CD4-positive, alpha-beta T cell (primary cell): ENCODE measurements at regions not wholly inside any gene's neighbourhood (a gene's known extent, or its start where the extent isn't known, plus 50 kb on each side); places are given as distances from the start of the nearest gene placed in this dataset.

Experiments
- ATAC-seq: fragments of 200-7000 bp; cut with Tn5 transposase; one replicate; pipeline ENCODE4 v1.10.0; 2022; ENCODE audit warnings: mild to moderate bottlenecking; ENCODE audit not compliant: poor library complexity
- CTCF ChIA-PET: fragments of 350-600 bp; sonication (Branson Sonifier 250); formaldehyde crosslinking; loops from one replicate; lab custom pipeline; 2021; ENCODE audit warnings: antibody characterized with exemption, inconsistent platforms; lab: Charles Lee
- POLR2A ChIA-PET: fragments of 350-600 bp; sonication (Branson Sonifier 250); formaldehyde crosslinking; loops from one replicate; lab custom pipeline; 2021; ENCODE audit warnings: antibody characterized with exemption, inconsistent platforms; lab: Charles Lee
- DNase-seq, 14 experiments: peaks; one replicate each; pipeline ENCODE4 v3.0.0-alpha.2; 2013 to 2020; ENCODE audit warnings: mixed read lengths in 2 of 14
- H3K27ac ChIP-seq, 2 donors: one replicate each; pipeline versions ENCODE4 v1.5.1 to v1.7.0; 2013; ENCODE audit warnings: low read length in 2 of 2, low read depth in 1 of 2, mild to moderate bottlenecking in 1 of 2
- H3K27me3 ChIP-seq, 2 experiments: 1 replicate in 1 of 2; 2 replicates in 1 of 2; pipeline versions ENCODE4 v1.6.1 to v1.7.0; 2013; ENCODE audit warnings: low read length in 2 of 2, control low read depth in 1 of 2, mild to moderate bottlenecking in 1 of 2, moderate library complexity in 1 of 2; ENCODE audit not compliant: insufficient read depth in 2 of 2, control insufficient read depth in 1 of 2
- H3K36me3 ChIP-seq: one replicate; pipeline ENCODE4 v1.6.1; 2013; ENCODE audit warnings: low read length, control low read depth; ENCODE audit not compliant: insufficient read depth
- H3K4me1 ChIP-seq: one replicate; pipeline ENCODE4 v1.6.1; 2013; ENCODE audit warnings: low read length, control low read depth; ENCODE audit not compliant: insufficient read depth
- H3K4me3 ChIP-seq: one replicate; pipeline ENCODE4 v1.5.1; 2013; ENCODE audit warnings: mild to moderate bottlenecking, low read length, moderate library complexity
- H3K9me3 ChIP-seq, 2 experiments: 1 replicate in 1 of 2; 2 replicates in 1 of 2; pipeline versions ENCODE4 v1.6.1 to v1.7.0; 2013; ENCODE audit warnings: low read length in 2 of 2, mild to moderate bottlenecking in 2 of 2, control low read depth in 1 of 2, moderate library complexity in 1 of 2; ENCODE audit not compliant: control insufficient read depth in 1 of 2, insufficient read depth in 1 of 2
- H3K27ac Mint-ChIP-seq: one replicate; pipeline ENCODE4 v1.8.0; 2020; ENCODE audit warnings: mixed read lengths
- H3K27me3 Mint-ChIP-seq: one replicate; pipeline ENCODE4 v1.8.0; 2021; ENCODE audit warnings: mixed read lengths
- H3K36me3 Mint-ChIP-seq: one replicate; pipeline ENCODE4 v1.8.0; 2021; ENCODE audit warnings: low read depth, mixed read lengths
- H3K4me1 Mint-ChIP-seq: one replicate; pipeline ENCODE4 v1.8.0; 2021; ENCODE audit warnings: low read depth, mixed read lengths
- H3K4me3 Mint-ChIP-seq: one replicate; pipeline ENCODE4 v1.8.0; 2020; ENCODE audit warnings: mild to moderate bottlenecking, mixed read lengths
- H3K9me3 Mint-ChIP-seq: one replicate; pipeline ENCODE4 v1.8.0; 2020; ENCODE audit warnings: mixed read lengths
- CTCF ChIP-seq: fragments of 200-600 bp; IDR thresholded peaks from one replicate; pipeline ENCODE4 v1.8.0; 2022; ENCODE audit warnings: antibody characterized with exemption, mild to moderate bottlenecking
- intact Hi-C, 2 experiments: fragments of 100-400 bp; cut with DNase I in 1 of 2; cut with micrococcal nuclease in 1 of 2; formaldehyde crosslinking; loops; one replicate each; pipeline versions ENCODE4 v1.15.1 to v1.9.0; 2023 to 2025; cut with DNase I, micrococcal nuclease

DNA sequence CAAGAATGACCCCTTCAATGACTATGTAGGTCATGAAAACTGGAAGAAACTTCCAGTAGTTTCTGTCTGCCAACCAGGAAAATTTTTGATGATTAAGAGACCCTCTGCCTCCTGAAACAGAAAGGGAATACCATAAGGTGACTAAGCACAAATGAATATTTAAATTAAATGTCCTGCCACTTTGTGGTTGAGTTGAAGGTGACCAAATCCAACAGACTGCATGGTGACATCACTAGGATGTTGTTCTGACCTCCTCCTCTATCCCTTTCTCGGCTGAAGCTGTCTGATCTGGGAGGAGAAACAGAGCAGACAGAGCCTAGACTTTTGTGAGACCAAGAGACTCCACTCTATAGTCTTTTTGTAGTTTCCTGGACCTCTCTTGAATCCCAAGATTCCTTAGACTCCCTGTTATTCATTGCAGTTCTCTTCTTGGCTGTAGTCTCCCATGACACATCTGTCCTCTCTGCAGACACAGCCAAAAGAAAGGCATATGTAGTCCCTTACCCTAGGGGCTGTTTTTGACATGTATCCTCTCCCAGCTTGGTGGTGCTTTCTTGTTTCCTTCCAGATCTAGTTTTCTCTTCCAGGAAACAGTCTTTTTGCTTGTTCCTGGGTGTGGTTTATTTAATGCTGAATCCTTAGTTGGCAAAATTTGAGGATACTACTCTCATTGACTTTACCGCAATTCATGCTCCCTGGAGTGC lies 55.2 kb upstream of the UBE3A start:
- POLR2A ChIA-PET = no interaction called here
- H3K9me3 ChIP-seq = no peaks in the 10 kb centered on the region
- no peak overlapping the region for H3K27ac Mint-ChIP-seq
- intact Hi-C loops = no loop called here
- no peak overlapping the region for H3K27ac ChIP-seq
- H3K4me3 ChIP-seq = no peak overlapping the region
- peaks cover 9% of the 10 kb centered on the region for H3K9me3 Mint-ChIP-seq
- DNase-seq = no peak
- H3K4me1 Mint-ChIP-seq = no peaks in the 10 kb centered on the region
- H3K27me3 Mint-ChIP-seq = no peaks in the 10 kb centered on the region
- no peaks in the 10 kb centered on the region for H3K27me3 ChIP-seq
- H3K36me3 Mint-ChIP-seq = peaks cover 7% of the 10 kb centered on the region
- H3K4me3 Mint-ChIP-seq = no peak overlapping the region
- CTCF ChIA-PET = no interaction called here
- no peaks in the 10 kb centered on the region for H3K4me1 ChIP-seq
- ATAC-seq = no peak
- no peaks in the 10 kb centered on the region for H3K36me3 ChIP-seq
- no peak for TF ChIP-seq CTCF

- Mint-ChIP-seq H3K27me3 (no peaks in the 10 kb centered on the region), H3K4me3 (no peak overlapping the region), H3K9me3 (peaks cover 10% of the 10 kb centered on the region), H3K36me3 (peaks cover 8% of the 10 kb centered on the region), H3K4me1 (no peaks in the 10 kb centered on the region), H3K27ac (no peak overlapping the region)
- DNase-seq = no peak
- no peaks in the 10 kb centered on the region for H3K27me3 ChIP-seq
- TF ChIP-seq CTCF = no peak
- POLR2A ChIA-PET = no interaction called here
- CTCF ChIA-PET = no interaction called here
- H3K4me1 ChIP-seq = no peaks in the 10 kb centered on the region
- intact Hi-C loops = no loop called here
- no peaks in the 10 kb centered on the region for H3K36me3 ChIP-seq
- no peak overlapping the region for H3K27ac ChIP-seq
- no peak for ATAC-seq
- peaks cover 0 to 4% of the 10 kb centered on the region in 2 experiments for H3K9me3 ChIP-seq
- no peak overlapping the region for H3K4me3 ChIP-seq
These were observed 53.5 kb upstream of the UBE3A start for GRCh38 chr15:25492315-25492714.
